Loucy (cell line): ENCODE measurements at regions not wholly inside any gene's neighbourhood (a gene's known extent, or its start where the extent isn't known, plus 50 kb on each side); places are given as distances from the start of the nearest gene placed in this dataset.

Experiments
- H2AFZ ChIP-seq: fragments of 200-600 bp; sonication (generic); 2 replicates; pipeline ENCODE4 v1.6.0; 2016; ENCODE audit warnings: antibody characterized with exemption, mild to moderate bottlenecking, low read length, moderate library complexity
- H3F3A ChIP-seq: fragments of 200-600 bp; 2 replicates; pipeline ENCODE4 v1.6.0; 2016; ENCODE audit warnings: antibody characterized with exemption, low read depth, mild to moderate bottlenecking
- H3K27me3 ChIP-seq: fragments of 200-600 bp; sonication (generic); 2 replicates; pipeline ENCODE4 v1.6.1; 2014; ENCODE audit warnings: low read length, mild to moderate bottlenecking; ENCODE audit not compliant: insufficient read depth, poor library complexity, severe bottlenecking
- H3K36me3 ChIP-seq: fragments of 200-600 bp; sonication (generic); 2 replicates; pipeline ENCODE4 v1.6.1; 2016; ENCODE audit warnings: low read length; ENCODE audit not compliant: insufficient read depth
- H3K4me1 ChIP-seq: fragments of 200-600 bp; sonication (generic); 2 replicates; pipeline ENCODE4 v1.5.1; 2014; ENCODE audit warnings: low read length, mild to moderate bottlenecking; ENCODE audit not compliant: insufficient read depth, poor library complexity, severe bottlenecking
- H3K4me2 ChIP-seq: fragments of 200-600 bp; sonication (generic); 2 replicates; pipeline ENCODE4 v1.6.0; 2014; ENCODE audit warnings: antibody characterized with exemption, low read length, low read depth, mild to moderate bottlenecking; ENCODE audit not compliant: poor library complexity, severe bottlenecking
- H3K4me3 ChIP-seq: fragments of 200-600 bp; sonication (generic); 2 replicates; pipeline ENCODE4 v1.5.1; 2014; ENCODE audit warnings: low read length, mild to moderate bottlenecking, mixed read lengths; ENCODE audit not compliant: poor library complexity, severe bottlenecking
- H3K79me2 ChIP-seq: fragments of 200-600 bp; sonication (generic); 2 replicates; pipeline ENCODE4 v1.6.1; 2014; ENCODE audit warnings: low read length; ENCODE audit not compliant: insufficient read depth
- H3K9ac ChIP-seq: fragments of 200-600 bp; sonication (generic); 2 replicates; pipeline ENCODE4 v1.6.0; 2014; ENCODE audit warnings: mild to moderate bottlenecking, low read depth, low read length, moderate library complexity; ENCODE audit not compliant: poor library complexity, severe bottlenecking
- H3K9me2 ChIP-seq: fragments of 200-600 bp; sonication (generic); replicated peaks from 2 replicates; pipeline ENCODE4 v1.6.1; 2016; ENCODE audit warnings: low read depth, low read length, mixed read lengths
- H3K9me3 ChIP-seq: fragments of 200-600 bp; sonication (generic); 2 replicates; pipeline ENCODE4 v1.6.1; 2014; ENCODE audit warnings: mild to moderate bottlenecking, antibody characterized with exemption, low read length, low read depth; ENCODE audit not compliant: insufficient read depth
- H4K20me1 ChIP-seq: fragments of 200-600 bp; sonication (generic); 2 replicates; pipeline ENCODE4 v1.6.0; 2014; ENCODE audit warnings: antibody characterized with exemption, low read length, mild to moderate bottlenecking; ENCODE audit not compliant: insufficient read depth, poor library complexity, severe bottlenecking
- CTCF ChIP-seq: fragments of 200-600 bp; sonication (generic); conservative IDR thresholded peaks from 2 replicates; pipeline ENCODE4 v1.5.1; 2014; ENCODE audit warnings: mild to moderate bottlenecking, antibody characterized with exemption, low read length
- EZH2phosphoT487 ChIP-seq: fragments of 200-600 bp; IDR thresholded peaks from 2 replicates; pipeline ENCODE4 v1.6.1; 2018; ENCODE audit warnings: antibody characterized with exemption, mild to moderate bottlenecking, moderate library complexity, borderline replicate concordance

- no peaks in the 10 kb centered on the region for H4K20me1 ChIP-seq
- no peaks in the 10 kb centered on the region for H3K9me2 ChIP-seq
- H3K4me1 ChIP-seq: no peaks in the 10 kb centered on the region
- no peak for TF ChIP-seq CTCF
- TF ChIP-seq EZH2phosphoT487: no peak
- no peak overlapping the region for H3K9ac ChIP-seq
- no peaks in the 10 kb centered on the region for H3F3A ChIP-seq
- H3K27me3 ChIP-seq: no peaks in the 10 kb centered on the region
- H3K4me3 ChIP-seq: no peak overlapping the region
- H3K9me3 ChIP-seq: 0 out of 2 replicates have a peak, but pooled peaks cover 2% of the 10 kb centered on the region
- no peak overlapping the region for H2AFZ ChIP-seq
- H3K79me2 ChIP-seq: no peaks in the 10 kb centered on the region
- H3K36me3 ChIP-seq: no peaks in the 10 kb centered on the region
- H3K4me2 ChIP-seq: no peak overlapping the region
These were observed 887.7 kb downstream of the CDH11 start for GRCh38 chr16:64234200-64234599.

GRCh38 chr16:64225696-64226095 lies 896.2 kb downstream of the CDH11 start:
- no peak for TF ChIP-seq EZH2phosphoT487
- TF ChIP-seq CTCF: no peak
- H3F3A ChIP-seq: no peaks in the 10 kb centered on the region
- H3K27me3 ChIP-seq: no peaks in the 10 kb centered on the region
- H3K9me2 ChIP-seq: no peaks in the 10 kb centered on the region
- no peaks in the 10 kb centered on the region for H3K79me2 ChIP-seq
- H4K20me1 ChIP-seq: no peaks in the 10 kb centered on the region
- H3K9ac ChIP-seq: no peak overlapping the region
- no peak overlapping the region for H3K4me3 ChIP-seq
- 0 out of 2 replicates have a peak, but pooled peaks cover 2% of the 10 kb centered on the region for H3K9me3 ChIP-seq
- no peaks in the 10 kb centered on the region for H3K4me1 ChIP-seq
- H2AFZ ChIP-seq: no peak overlapping the region
- H3K36me3 ChIP-seq: no peaks in the 10 kb centered on the region
- no peak overlapping the region for H3K4me2 ChIP-seq

- Histone ChIP-seq H3K9me3 (no peaks in the 10 kb centered on the region), H2AFZ (no peak overlapping the region), H3K36me3 (no peaks in the 10 kb centered on the region), H3K4me3 (no peak overlapping the region), H3K4me1 (no peaks in the 10 kb centered on the region), H3K79me2 (no peaks in the 10 kb centered on the region), H3K9ac (no peak overlapping the region), H3F3A (no peaks in the 10 kb centered on the region), H3K27me3 (no peaks in the 10 kb centered on the region), H3K4me2 (no peak overlapping the region), H3K9me2 (no peaks in the 10 kb centered on the region), H4K20me1 (no peaks in the 10 kb centered on the region)
- no peak for TF ChIP-seq CTCF
- no peak for TF ChIP-seq EZH2phosphoT487
These were observed 896.8 kb downstream of the CDH11 start for GRCh38 chr16:64225036-64225435.
